HepG2 (cell line): ENCODE measurements at regions not wholly inside any gene's neighbourhood (a gene's known extent, or its start where the extent isn't known, plus 50 kb on each side); places are given as distances from the start of the nearest gene placed in this dataset.
A peak's percentile ranks its signal among the peaks of the same experiment; 100 is the strongest.

Source experiments
- ATAC-seq: fragments of 200-7000 bp; cut with Tn5 transposase; 3 replicates; pipeline ENCODE4 v1.9.1; 2020; ENCODE audit warnings: mild to moderate bottlenecking, moderate library complexity
- BruUV-seq: library from RNA; stranded (reverse); fragments of 400-500 nt; replicated peaks from 2 replicates; lab custom pipeline; 2021; lab: Mats Ljungman, UMichigan
- CTCF ChIA-PET: fragments of 300-600 bp; formaldehyde crosslinking; extraction: SDS; loops from one replicate; lab custom pipeline; 2021; ENCODE audit warnings: low total read pairs, inconsistent platforms, low intra/inter-chr PET ratio; lab: Yijun Ruan, JAX
- POLR2A ChIA-PET: fragments of 350-600 bp; sonication (Branson Sonifier 250); formaldehyde crosslinking; loops from one replicate; lab custom pipeline; 2020; ENCODE audit warnings: antibody characterized with exemption, inconsistent platforms; lab: Yijun Ruan, JAX
- DNase-seq: peaks from one replicate; pipeline ENCODE4 v3.0.0-alpha.2; 2015; ENCODE audit warnings: low spot score
- FAIRE-seq: peaks from 3 replicates; lab custom pipeline; 2011; peaks lifted over from hg19 to GRCh38; lab: Jason Lieb, UNC
- H2AFZ ChIP-seq: one replicate; pipeline ENCODE4 v1.6.1; 2011; ENCODE audit warnings: low read length, inconsistent platforms
- H3K27ac ChIP-seq: fragments of 300-600 bp; 3 replicates; pipeline ENCODE4 v1.8.0; 2011; ENCODE audit warnings: mixed run types, mild to moderate bottlenecking, mixed read lengths, low read length, inconsistent platforms; ENCODE audit not compliant: insufficient read depth; ENCODE audit errors: extremely low read length
- H3K27me3 ChIP-seq, 2 experiments: fragments of 200-600 bp in 1 of 2; 2 replicates in 1 of 2; 3 replicates in 1 of 2; pipeline versions ENCODE4 v1.6.0 to v1.8.0; 2011; ENCODE audit warnings: low read length in 2 of 2, mild to moderate bottlenecking in 2 of 2, moderate library complexity in 2 of 2, inconsistent platforms in 1 of 2; ENCODE audit not compliant: insufficient read depth in 2 of 2, control insufficient read depth in 1 of 2
- H3K36me3 ChIP-seq, 2 experiments: fragments of 200-600 bp in 1 of 2; replicated peaks in 1 of 2; 2 replicates in 1 of 2; 3 replicates in 1 of 2; pipeline versions ENCODE4 v1.5.1 to v1.8.0; 2011; ENCODE audit warnings: low read length in 2 of 2, inconsistent platforms in 1 of 2; ENCODE audit not compliant: insufficient read depth in 2 of 2, control insufficient read depth in 1 of 2
- H3K4me1 ChIP-seq: 2 replicates; pipeline ENCODE4 v1.5.1; 2012; ENCODE audit warnings: low read length, inconsistent platforms; ENCODE audit not compliant: insufficient read depth
- H3K4me2 ChIP-seq: 2 replicates; pipeline ENCODE4 v1.6.0; 2011; ENCODE audit warnings: low read depth, low read length, inconsistent platforms
- H3K4me3 ChIP-seq, 3 experiments: fragments of 200-600 bp in 1 of 3; sonication (generic), shearing (Covaris generic) in 1 of 3; replicated peaks in 1 of 3; 2 replicates each; pipeline ENCODE4 v1.5.1; 2011 to 2016; ENCODE audit warnings: low read length in 3 of 3, inconsistent platforms in 2 of 3, low read depth in 2 of 3, mild to moderate bottlenecking in 2 of 3, control low read depth in 1 of 3, mixed read lengths in 1 of 3; ENCODE audit not compliant: insufficient read depth in 1 of 3
- H3K79me2 ChIP-seq: one replicate; pipeline ENCODE4 v1.6.1; 2011; ENCODE audit warnings: low read length, inconsistent platforms; ENCODE audit not compliant: insufficient read depth
- H3K9ac ChIP-seq: 2 replicates; pipeline ENCODE4 v1.6.0; 2011; ENCODE audit warnings: mild to moderate bottlenecking, low read depth, low read length, inconsistent platforms; ENCODE audit not compliant: insufficient read depth
- H3K9me3 ChIP-seq: 2 replicates; pipeline ENCODE4 v1.5.1; 2012; ENCODE audit warnings: mild to moderate bottlenecking, low read length
- H4K20me1 ChIP-seq: 2 replicates; pipeline ENCODE4 v1.6.0; 2011; ENCODE audit warnings: inconsistent platforms, mild to moderate bottlenecking, low read length, moderate library complexity; ENCODE audit not compliant: insufficient read depth
- MAFF ChIP-seq: IDR thresholded peaks from 2 replicates; pipeline ENCODE4 v1.6.1; 2011; ENCODE audit warnings: low read depth, low read length, improper control_type of control experiment
- MAFK ChIP-seq, 2 experiments: IDR thresholded peaks in 1 of 2; conservative IDR thresholded peaks in 1 of 2; 2 replicates each; pipeline ENCODE4 v1.6.1; 2011; ENCODE audit warnings: improper control_type of control experiment in 2 of 2, low read length in 2 of 2
- MXD4 ChIP-seq: IDR thresholded peaks from 2 replicates; pipeline ENCODE4 v1.6.1; 2016; ENCODE audit warnings: mild to moderate bottlenecking, missing biosample characterization, missing genetic modification reagents
- SALL2 ChIP-seq: sonication (generic); formaldehyde crosslinking; IDR thresholded peaks from 2 replicates; pipeline ENCODE4 v1.8.1; 2023; ENCODE audit warnings: mild to moderate bottlenecking, missing genetic modification reagents, inconsistent platforms
- WGBS: methylation state at CpG from one replicate; pipeline ENCODE4 v1.1.6; 2017; ENCODE audit warnings: low lambda C conversion rate; 5-methylcytosine and 5-hydroxymethylcytosine counted together
- in situ Hi-C: cut with HindIII; loops from 2 replicates; pipeline ENCODE4 v1.10.0; 2017; ENCODE audit warnings: low pct_unique_long_range_greater_than_20kb; ENCODE audit not compliant: extremely low pct_ligation_motif_present
- intact Hi-C: fragments of 100-400 bp; cut with micrococcal nuclease; formaldehyde crosslinking; loops from one replicate; pipeline ENCODE4 v1.10.0; 2022; ENCODE audit not compliant: unreplicated experiment
- TF ChIP-seq, protein P1 (sequence below): sonication (generic); formaldehyde crosslinking; IDR thresholded peaks from 2 replicates; pipeline ENCODE4 v1.5.0; 2020; ENCODE audit warnings: mild to moderate bottlenecking, missing genetic modification reagents

DNA sequence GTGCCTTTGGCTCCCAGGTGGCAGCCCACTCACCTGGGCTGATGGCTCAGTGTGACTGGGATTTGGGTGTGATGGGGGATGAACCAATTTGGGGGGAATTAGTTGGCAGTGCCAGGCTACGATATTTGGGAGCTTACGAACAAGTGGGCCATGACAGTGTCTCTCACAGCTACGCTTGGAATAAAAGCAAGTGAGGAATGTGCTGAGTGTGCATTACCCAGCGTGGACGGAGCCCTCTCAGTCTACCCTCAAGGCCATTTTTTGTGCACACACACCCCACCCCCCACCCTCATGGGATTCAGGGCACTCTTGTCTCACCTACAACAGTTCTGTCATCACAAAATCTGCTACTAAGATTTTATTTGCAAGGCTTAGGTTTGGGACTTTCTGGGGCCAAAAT, 329.1 kb downstream of the NDFIP2 start:
- in situ Hi-C loops: no loop called here
- H3K4me2 ChIP-seq: no peak overlapping the region
- BruUV-seq: no TSS peak
- DNase-seq: no peak
- no peaks in the 10 kb centered on the region for H3K4me1 ChIP-seq
- no peak for FAIRE-seq
- no peaks in the 10 kb centered on the region for H3K27me3 ChIP-seq
- no peaks in the 10 kb centered on the region for H3K36me3 ChIP-seq
- no peak overlapping the region for H2AFZ ChIP-seq
- POLR2A ChIA-PET: no interaction called here
- H3K9me3 ChIP-seq: peaks cover 4% of the 10 kb centered on the region; the same call in 1 of the 2 replicates
- H3K9ac ChIP-seq: no peak overlapping the region
- H3K79me2 ChIP-seq: no peaks in the 10 kb centered on the region
- H3K4me3 ChIP-seq: no peak overlapping the region
- TF ChIP-seq MAFK (conservative IDR thresholded peaks at IDR 0.05 in 1 of 2, IDR thresholded peaks at IDR 0.05 in 1 of 2; ENCODE audit: low read length in 2 of 2): peak; percentile 91 to 94
- peak; percentile 91 for TF ChIP-seq MAFF
- TF ChIP-seq, protein P1, sequence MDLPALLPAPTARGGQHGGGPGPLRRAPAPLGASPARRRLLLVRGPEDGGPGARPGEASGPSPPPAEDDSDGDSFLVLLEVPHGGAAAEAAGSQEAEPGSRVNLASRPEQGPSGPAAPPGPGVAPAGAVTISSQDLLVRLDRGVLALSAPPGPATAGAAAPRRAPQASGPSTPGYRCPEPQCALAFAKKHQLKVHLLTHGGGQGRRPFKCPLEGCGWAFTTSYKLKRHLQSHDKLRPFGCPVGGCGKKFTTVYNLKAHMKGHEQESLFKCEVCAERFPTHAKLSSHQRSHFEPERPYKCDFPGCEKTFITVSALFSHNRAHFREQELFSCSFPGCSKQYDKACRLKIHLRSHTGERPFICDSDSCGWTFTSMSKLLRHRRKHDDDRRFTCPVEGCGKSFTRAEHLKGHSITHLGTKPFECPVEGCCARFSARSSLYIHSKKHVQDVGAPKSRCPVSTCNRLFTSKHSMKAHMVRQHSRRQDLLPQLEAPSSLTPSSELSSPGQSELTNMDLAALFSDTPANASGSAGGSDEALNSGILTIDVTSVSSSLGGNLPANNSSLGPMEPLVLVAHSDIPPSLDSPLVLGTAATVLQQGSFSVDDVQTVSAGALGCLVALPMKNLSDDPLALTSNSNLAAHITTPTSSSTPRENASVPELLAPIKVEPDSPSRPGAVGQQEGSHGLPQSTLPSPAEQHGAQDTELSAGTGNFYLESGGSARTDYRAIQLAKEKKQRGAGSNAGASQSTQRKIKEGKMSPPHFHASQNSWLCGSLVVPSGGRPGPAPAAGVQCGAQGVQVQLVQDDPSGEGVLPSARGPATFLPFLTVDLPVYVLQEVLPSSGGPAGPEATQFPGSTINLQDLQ (CRISPR knock-in tag): no peak
- intact Hi-C loops: no loop called here
- no peaks in the 10 kb centered on the region for H4K20me1 ChIP-seq
- no peak for ATAC-seq
- no peak overlapping the region for H3K27ac ChIP-seq
- WGBS: 53% methylated on average over 5 of the region's 5 CpGs
- CTCF ChIA-PET: no interaction called here

GRCh38 chr13:79808475-79808874, 327.5 kb downstream of the NDFIP2 start:
- no peaks in the 10 kb centered on the region for H3K27me3 ChIP-seq
- H3K4me1 ChIP-seq: no peaks in the 10 kb centered on the region; the same call in 1 of the 2 replicates
- intact Hi-C loops: no loop called here
- 20% methylated on average over 3 of the region's 3 CpGs for WGBS
- no peaks in the 10 kb centered on the region for H4K20me1 ChIP-seq
- no TSS peak for BruUV-seq
- no peaks in the 10 kb centered on the region for H3K79me2 ChIP-seq
- ATAC-seq (no peak), FAIRE-seq (no peak), DNase-seq (no peak)
- no peak for TF ChIP-seq MXD4 (CRISPR knock-in tag)
- no peak for TF ChIP-seq SALL2 (CRISPR knock-in tag)
- 0 out of 2 replicates have a peak, but pooled peaks cover 4% of the 10 kb centered on the region for H3K9me3 ChIP-seq
- in situ Hi-C loops: no loop called here
- ChIA-PET CTCF (no interaction called here), POLR2A (no interaction called here)
- H3K36me3 ChIP-seq: no peaks in the 10 kb centered on the region
- no peak overlapping the region for H3K27ac ChIP-seq
- no peak overlapping the region for H3K9ac ChIP-seq
- no peak overlapping the region for H3K4me2 ChIP-seq
- H3K4me3 ChIP-seq: no peak overlapping the region
- H2AFZ ChIP-seq: no peak overlapping the region
